Left ventricle myocardium inferior (tissue), 1 donor: ENCODE measurements at regions not wholly inside any gene's neighbourhood (a gene's known extent, or its start where the extent isn't known, plus 50 kb on each side); places are given as distances from the start of the nearest gene placed in this dataset.

Experiments
- DNase-seq: peaks from one replicate; pipeline ENCODE4 v3.0.0-alpha.2; 2020
- H3K27ac ChIP-seq: fragments of 200-600 bp; replicated peaks from 2 replicates; pipeline ENCODE4 v1.8.0; 2021
- H3K27me3 ChIP-seq: fragments of 200-600 bp; 2 replicates; pipeline ENCODE4 v1.8.0; 2021; ENCODE audit warnings: low read depth
- H3K36me3 ChIP-seq: fragments of 200-600 bp; 2 replicates; pipeline ENCODE4 v1.8.0; 2021
- H3K4me1 ChIP-seq: fragments of 200-600 bp; 2 replicates; pipeline ENCODE4 v1.8.0; 2021
- H3K4me3 ChIP-seq: fragments of 200-600 bp; 2 replicates; pipeline ENCODE4 v1.8.0; 2021; ENCODE audit warnings: mild to moderate bottlenecking, moderate library complexity
- H3K9me3 ChIP-seq: fragments of 200-600 bp; replicated peaks from 2 replicates; pipeline ENCODE4 v1.8.0; 2021
- CTCF ChIP-seq: fragments of 200-600 bp; IDR thresholded peaks from 2 replicates; pipeline ENCODE4 v1.8.0; 2021; ENCODE audit warnings: antibody characterized with exemption, mild to moderate bottlenecking, borderline replicate concordance
- intact Hi-C: fragments of 100-400 bp; cut with micrococcal nuclease; formaldehyde crosslinking; loops from one replicate; pipeline ENCODE4 v1.11.0; 2022
- donor health status: DM: no; HTN: yes; CAD: no; lungs with severe emphysema.

- no peak for DNase-seq
- Histone ChIP-seq H3K27ac (no peak overlapping the region), H3K27me3 (no peaks in the 10 kb centered on the region), H3K4me1 (no peaks in the 10 kb centered on the region), H3K9me3 (no peaks in the 10 kb centered on the region), H3K4me3 (no peak overlapping the region), H3K36me3 (no peaks in the 10 kb centered on the region)
- intact Hi-C loops, result no loop called here
- no peak for TF ChIP-seq CTCF
Observed at GRCh38 chr3:190737446-190737845, 125.0 kb downstream of the GMNC start.

DNA sequence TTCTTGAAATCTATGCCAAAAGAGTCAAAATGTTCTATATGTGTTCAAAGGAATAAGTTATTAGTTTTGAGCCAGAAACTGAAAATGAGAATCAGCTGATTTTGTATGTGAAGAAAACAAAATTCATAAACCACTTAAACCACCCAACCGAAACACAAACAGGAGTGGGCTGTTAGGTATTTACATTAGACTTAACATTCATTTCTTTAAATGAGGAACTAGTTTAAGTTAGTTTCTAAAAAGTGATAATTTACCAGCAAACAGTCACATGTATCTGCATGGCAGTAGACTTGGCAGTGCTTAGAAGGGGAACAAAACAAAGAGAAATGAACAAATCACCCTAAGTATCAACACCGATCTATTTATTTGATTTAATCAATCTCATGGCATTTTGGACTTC, 128.0 kb downstream of the GMNC start:
- DNase-seq, result no peak
- intact Hi-C loops, result no loop called here
- Histone ChIP-seq H3K9me3 (no peaks in the 10 kb centered on the region), H3K4me1 (no peaks in the 10 kb centered on the region), H3K27me3 (no peaks in the 10 kb centered on the region), H3K27ac (no peak overlapping the region), H3K4me3 (no peak overlapping the region), H3K36me3 (no peaks in the 10 kb centered on the region)
- no peak for TF ChIP-seq CTCF

DNA sequence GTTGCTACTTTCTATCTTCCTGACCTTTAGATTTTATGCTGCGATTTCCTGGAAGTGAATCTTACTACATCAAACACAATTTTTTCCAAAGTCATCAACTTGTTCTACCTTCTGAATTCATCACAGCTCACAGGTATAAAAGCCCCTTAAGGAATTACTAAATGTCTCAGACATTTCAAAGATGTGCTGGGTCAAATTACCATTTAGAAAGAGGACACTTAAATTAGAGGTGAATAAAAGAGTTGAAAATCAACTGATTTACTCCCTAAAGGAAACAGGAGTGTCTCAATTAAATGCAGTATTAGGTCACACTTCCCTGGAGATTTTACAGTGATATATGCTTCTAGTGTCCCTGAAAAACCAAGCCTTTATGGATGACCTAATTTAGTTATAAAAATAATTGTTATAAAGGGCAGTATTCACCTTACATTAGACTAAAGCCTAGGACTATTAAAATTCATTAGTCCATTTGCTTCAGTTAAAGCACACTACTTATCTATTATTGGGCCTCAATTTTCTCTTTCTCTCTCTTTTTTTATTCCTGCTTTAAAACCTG, 128.8 kb downstream of the GMNC start:
- Histone ChIP-seq H3K27me3 (no peaks in the 10 kb centered on the region), H3K4me3 (no peak overlapping the region), H3K9me3 (no peaks in the 10 kb centered on the region), H3K4me1 (no peaks in the 10 kb centered on the region), H3K36me3 (no peaks in the 10 kb centered on the region), H3K27ac (no peak overlapping the region)
- DNase-seq, result no peak
- intact Hi-C loops, result no loop called here
- no peak for TF ChIP-seq CTCF

GRCh38 chr3:190731596-190731995, 130.9 kb downstream of the GMNC start:
- Histone ChIP-seq H3K4me1 (no peaks in the 10 kb centered on the region), H3K4me3 (no peak overlapping the region), H3K36me3 (no peaks in the 10 kb centered on the region), H3K9me3 (no peaks in the 10 kb centered on the region), H3K27me3 (no peaks in the 10 kb centered on the region), H3K27ac (no peak overlapping the region)
- no peak for DNase-seq
- no peak for TF ChIP-seq CTCF
- intact Hi-C loops, result no loop called here

DNA sequence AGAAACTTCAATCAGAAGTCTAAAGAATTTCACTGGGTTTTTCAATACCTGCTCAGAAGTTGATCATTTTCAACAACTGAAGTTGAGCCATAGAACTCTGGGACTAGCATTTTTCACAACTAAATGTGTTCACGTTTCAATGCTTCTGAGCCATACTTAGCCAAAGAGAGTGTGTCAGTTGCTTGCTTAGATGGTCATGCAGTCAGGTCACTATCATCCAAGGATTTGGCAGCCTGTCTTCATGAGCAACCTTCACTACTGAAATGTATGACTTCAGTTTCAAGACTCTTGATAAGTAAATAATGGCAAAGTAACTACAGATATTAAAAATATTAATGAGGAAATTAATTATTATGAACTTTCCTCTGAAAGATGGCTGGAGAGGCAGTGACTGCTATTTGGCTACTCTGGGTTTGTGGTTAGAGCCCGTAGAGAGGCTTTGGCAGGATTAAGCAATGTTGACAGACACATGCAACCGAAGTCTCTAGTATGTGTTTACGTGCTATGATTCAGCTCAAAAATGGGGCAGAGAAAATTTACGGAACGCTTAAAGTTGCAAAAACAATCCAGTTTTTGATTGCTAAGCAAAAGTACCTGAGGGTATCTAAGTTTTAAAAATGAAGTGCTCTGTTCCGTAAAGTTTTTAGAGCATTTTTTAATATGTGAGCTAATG, 133.8 kb downstream of the GMNC start:
- H3K9me3 ChIP-seq, result no peaks in the 10 kb centered on the region
- TF ChIP-seq CTCF, result no peak
- no peaks in the 10 kb centered on the region for H3K4me1 ChIP-seq
- no peak overlapping the region for H3K4me3 ChIP-seq
- intact Hi-C loops, result no loop called here
- H3K27me3 ChIP-seq, result no peaks in the 10 kb centered on the region
- H3K27ac ChIP-seq, result no peak overlapping the region
- no peaks in the 10 kb centered on the region for H3K36me3 ChIP-seq
- no peak for DNase-seq
